Prostate gland (tissue), 2 donors: ENCODE measurements at regions not wholly inside any gene's neighbourhood (a gene's known extent, or its start where the extent isn't known, plus 50 kb on each side); places are given as distances from the start of the nearest gene placed in this dataset.

Experiments used
- CTCF ChIP-seq, 4 experiments: fragments of 200-600 bp in 2 of 4; fragments of 450-650 bp in 2 of 4; sonication (generic) in 2 of 4; IDR thresholded peaks; 1 replicate in 3 of 4; 2 replicates in 1 of 4; pipeline ENCODE4 v1.5.1; 2016 to 2019; ENCODE audit warnings: antibody characterized with exemption in 4 of 4, mild to moderate bottlenecking in 2 of 4, moderate library complexity in 2 of 4
- POLR2A ChIP-seq: fragments of 450-650 bp; IDR thresholded peaks from one replicate; pipeline ENCODE4 v1.6.1; 2016; ENCODE audit warnings: antibody characterized with exemption, mild to moderate bottlenecking
- POLR2AphosphoS5 ChIP-seq: sonication (generic); formaldehyde crosslinking; IDR thresholded peaks from one replicate; pipeline ENCODE4 v1.6.1; 2017; ENCODE audit warnings: antibody characterized with exemption

GRCh38 chr21:38619992-38620479, 121.8 kb upstream of the ERG start:
- TF ChIP-seq CTCF (IDR thresholded peaks at IDR 0.05) (no peak), POLR2AphosphoS5 (peak; percentile 8), POLR2A (no peak)
